ENCODE measurements at regions not wholly inside any gene's neighbourhood (a gene's known extent, or its start where the extent isn't known, plus 50 kb on each side); places are given as distances from the start of the nearest gene placed in this dataset.

DNA sequence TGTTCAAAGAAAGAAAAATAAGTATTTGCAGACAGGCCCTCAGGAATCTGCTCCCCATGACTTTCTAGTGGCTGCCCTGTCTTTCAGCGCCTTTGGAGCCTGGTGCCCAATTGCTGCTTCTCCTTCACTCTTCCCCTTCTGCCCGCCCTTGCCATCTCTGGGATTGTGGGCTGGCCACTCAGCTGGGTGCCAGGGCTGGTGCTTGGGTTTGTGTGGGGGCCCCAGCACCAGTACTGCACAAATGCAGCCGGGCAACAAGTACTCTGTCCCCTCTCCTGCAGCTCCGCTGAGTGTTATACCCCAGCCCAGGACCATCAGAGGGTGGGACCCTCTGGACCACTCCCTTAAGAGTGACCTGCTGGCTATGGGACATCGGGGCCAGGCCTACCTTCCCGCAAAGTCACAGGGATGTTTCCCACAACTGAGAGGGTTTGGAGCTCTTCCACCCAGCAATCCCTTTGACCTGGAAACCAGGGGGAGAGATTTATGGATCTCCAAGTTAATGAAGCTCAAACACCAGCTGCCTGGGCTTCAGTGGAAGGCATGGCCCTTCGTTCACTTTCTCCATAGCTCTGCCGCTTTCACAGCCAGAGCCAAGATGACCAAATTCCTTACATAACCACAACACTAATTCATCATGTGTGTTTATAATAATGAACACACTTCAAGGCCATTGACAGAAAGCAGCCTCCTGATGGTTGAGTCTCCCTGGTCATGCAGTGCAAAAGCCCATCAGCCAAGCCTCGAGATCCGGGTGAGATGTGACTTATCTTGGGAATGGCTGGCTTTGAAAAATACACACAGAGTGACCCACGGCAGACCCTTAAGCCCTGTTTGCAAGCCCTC is 313.9 kb upstream of the ZNF32 start:
- Histone ChIP-seq H3K9me3 (no peaks in the 10 kb centered on the region), H3K4me3 (ENCODE audit: low read depth in 1 of 2, low read length in 1 of 2) (no peak overlapping the region), H3K27me3 (peaks cover 80% of the 10 kb centered on the region), H3K4me1 (ENCODE audit: control insufficient read depth in 1 of 2, insufficient read depth in 1 of 2, low read depth in 1 of 2, low read length in 1 of 2) (peaks cover 0 to 5% of the 10 kb centered on the region in 2 experiments), H3K36me3 (no peaks in the 10 kb centered on the region), H3K27ac (no peak overlapping the region)
- TF ChIP-seq, protein P1, sequence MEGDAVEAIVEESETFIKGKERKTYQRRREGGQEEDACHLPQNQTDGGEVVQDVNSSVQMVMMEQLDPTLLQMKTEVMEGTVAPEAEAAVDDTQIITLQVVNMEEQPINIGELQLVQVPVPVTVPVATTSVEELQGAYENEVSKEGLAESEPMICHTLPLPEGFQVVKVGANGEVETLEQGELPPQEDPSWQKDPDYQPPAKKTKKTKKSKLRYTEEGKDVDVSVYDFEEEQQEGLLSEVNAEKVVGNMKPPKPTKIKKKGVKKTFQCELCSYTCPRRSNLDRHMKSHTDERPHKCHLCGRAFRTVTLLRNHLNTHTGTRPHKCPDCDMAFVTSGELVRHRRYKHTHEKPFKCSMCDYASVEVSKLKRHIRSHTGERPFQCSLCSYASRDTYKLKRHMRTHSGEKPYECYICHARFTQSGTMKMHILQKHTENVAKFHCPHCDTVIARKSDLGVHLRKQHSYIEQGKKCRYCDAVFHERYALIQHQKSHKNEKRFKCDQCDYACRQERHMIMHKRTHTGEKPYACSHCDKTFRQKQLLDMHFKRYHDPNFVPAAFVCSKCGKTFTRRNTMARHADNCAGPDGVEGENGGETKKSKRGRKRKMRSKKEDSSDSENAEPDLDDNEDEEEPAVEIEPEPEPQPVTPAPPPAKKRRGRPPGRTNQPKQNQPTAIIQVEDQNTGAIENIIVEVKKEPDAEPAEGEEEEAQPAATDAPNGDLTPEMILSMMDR (IDR thresholded peaks at IDR 0.05) = no peak

DNA sequence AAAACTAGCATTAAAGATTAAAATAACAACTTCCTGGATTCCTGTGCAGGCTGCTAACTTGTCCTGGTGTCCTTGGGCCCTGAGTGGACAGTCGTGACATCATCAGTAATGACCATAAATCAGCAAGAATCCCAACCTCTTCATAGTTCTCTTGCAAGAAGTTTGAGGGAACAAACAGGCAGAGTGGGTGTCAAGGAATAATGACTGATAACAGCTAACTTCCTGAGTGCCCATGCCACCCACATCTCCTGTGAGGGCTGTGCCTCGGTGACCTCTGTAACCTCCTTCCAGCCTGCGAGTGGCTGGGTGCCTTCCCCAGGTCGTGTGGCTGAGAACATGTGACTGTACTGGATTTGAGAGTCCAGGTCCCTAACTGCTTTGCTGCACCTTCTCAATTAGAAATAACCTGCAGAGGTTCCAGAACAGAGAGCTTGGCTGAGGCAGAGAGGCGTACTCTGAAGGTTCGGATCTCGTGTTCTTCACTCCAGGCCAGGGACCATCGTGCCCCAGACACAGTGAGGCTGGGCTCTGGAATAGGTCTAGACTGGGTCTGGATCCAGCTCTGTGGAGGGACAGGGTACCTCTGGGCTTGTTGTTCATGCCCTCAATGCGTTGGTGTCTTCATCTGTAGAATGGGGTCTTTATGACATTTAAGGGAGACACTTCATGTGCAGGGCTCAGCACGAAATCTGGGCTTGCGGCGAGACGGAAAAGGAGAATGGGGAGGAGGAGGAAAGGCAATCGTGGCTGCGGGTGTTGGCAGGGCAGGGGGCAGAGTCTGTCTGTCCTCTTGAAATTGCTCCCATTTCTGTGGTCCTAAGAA is 313.1 kb upstream of the ZNF32 start:
- TF ChIP-seq, protein P1 (IDR thresholded peaks at IDR 0.05) = no peak
- Histone ChIP-seq H3K27me3 (peaks cover 73% of the 10 kb centered on the region), H3K4me1 (ENCODE audit: control insufficient read depth in 1 of 2, insufficient read depth in 1 of 2, low read depth in 1 of 2, low read length in 1 of 2) (peaks cover 0 to 5% of the 10 kb centered on the region in 2 experiments), H3K27ac (no peak overlapping the region), H3K36me3 (no peaks in the 10 kb centered on the region), H3K4me3 (ENCODE audit: low read depth in 1 of 2, low read length in 1 of 2) (no peak overlapping the region), H3K9me3 (no peaks in the 10 kb centered on the region)

DNA sequence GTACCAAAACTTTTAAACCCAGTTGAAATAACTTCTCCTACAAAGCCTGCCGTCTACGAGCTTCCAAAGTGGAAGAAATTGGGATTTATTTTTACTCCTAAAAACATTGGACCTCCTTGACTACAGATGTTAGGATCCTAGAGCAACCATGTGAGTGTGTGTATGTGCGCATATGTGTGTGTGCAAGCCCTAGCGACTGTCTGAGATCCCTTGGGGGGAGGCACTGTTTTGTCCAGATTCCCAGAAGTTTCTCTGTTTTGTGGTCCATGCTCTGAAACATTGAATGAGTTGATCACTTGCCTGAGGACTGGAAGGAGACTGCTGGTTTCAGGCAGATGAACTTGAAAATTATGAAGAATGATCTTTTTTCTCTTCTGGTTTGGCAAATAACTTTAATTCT is 312.3 kb upstream of the ZNF32 start:
- Histone ChIP-seq H3K9me3 (no peaks in the 10 kb centered on the region), H3K4me3 (ENCODE audit: low read depth in 1 of 2, low read length in 1 of 2) (no peak overlapping the region), H3K4me1 (ENCODE audit: control insufficient read depth in 1 of 2, insufficient read depth in 1 of 2, low read depth in 1 of 2, low read length in 1 of 2) (peaks cover 0 to 5% of the 10 kb centered on the region in 2 experiments), H3K36me3 (no peaks in the 10 kb centered on the region), H3K27me3 (peaks cover 73% of the 10 kb centered on the region), H3K27ac (no peak overlapping the region)
- TF ChIP-seq, protein P1 (IDR thresholded peaks at IDR 0.05) = no peak

DNA sequence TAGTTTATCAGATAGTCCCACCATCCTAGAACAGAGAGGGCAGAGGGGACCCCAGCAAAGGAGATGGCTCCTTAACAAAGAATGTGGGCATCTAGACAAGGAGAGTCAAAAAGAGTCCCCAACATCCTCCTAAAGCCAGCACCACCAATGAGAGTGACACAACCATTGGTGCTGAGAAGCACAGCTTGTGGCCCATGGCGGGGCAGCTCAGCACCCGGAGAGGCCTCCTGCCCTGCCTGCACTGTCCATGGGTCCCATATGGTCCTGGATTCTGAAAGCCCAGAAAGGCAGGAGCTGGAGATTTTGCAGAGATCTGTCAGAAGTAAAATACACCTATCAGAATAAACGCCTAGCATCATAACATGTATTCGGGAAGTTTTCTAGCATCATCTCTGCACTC is 311.8 kb upstream of the ZNF32 start:
- TF ChIP-seq, protein P1 (IDR thresholded peaks at IDR 0.05) = no peak
- Histone ChIP-seq H3K27me3 (peaks cover 73% of the 10 kb centered on the region), H3K27ac (no peak overlapping the region), H3K4me3 (ENCODE audit: low read depth in 1 of 2, low read length in 1 of 2) (no peak overlapping the region), H3K36me3 (no peaks in the 10 kb centered on the region), H3K9me3 (no peaks in the 10 kb centered on the region), H3K4me1 (ENCODE audit: control insufficient read depth in 1 of 2, insufficient read depth in 1 of 2, low read depth in 1 of 2, low read length in 1 of 2) (peaks cover 0 to 5% of the 10 kb centered on the region in 2 experiments)

DNA sequence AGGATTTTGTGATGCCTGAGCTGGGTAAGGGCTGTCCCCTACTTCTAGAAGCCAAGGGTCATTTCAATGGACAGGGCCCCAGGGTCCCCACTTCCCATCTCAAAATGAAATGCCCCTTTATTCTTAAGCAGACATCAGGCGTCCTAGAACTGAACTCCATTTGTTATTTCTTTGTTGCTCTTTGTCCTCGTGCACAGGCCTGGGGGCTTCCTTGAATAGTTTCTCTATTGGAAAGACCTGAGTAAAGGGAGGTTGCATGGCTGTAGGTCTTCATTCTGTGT is 311.4 kb upstream of the ZNF32 start:
- Histone ChIP-seq H3K27ac (no peak overlapping the region), H3K36me3 (no peaks in the 10 kb centered on the region), H3K4me1 (ENCODE audit: control insufficient read depth in 1 of 2, insufficient read depth in 1 of 2, low read depth in 1 of 2, low read length in 1 of 2) (peaks cover 0 to 5% of the 10 kb centered on the region in 2 experiments), H3K4me3 (ENCODE audit: low read depth in 1 of 2, low read length in 1 of 2) (no peak overlapping the region), H3K9me3 (no peaks in the 10 kb centered on the region), H3K27me3 (peaks cover 73% of the 10 kb centered on the region)
- TF ChIP-seq, protein P1 (IDR thresholded peaks at IDR 0.05) = no peak
